Spleen (tissue), 11 donors: ENCODE measurements at regions not wholly inside any gene's neighbourhood (a gene's known extent, or its start where the extent isn't known, plus 50 kb on each side); places are given as distances from the start of the nearest gene placed in this dataset.
A peak's percentile ranks its signal among the peaks of the same experiment; 100 is the strongest.

Source experiments
- DNase-seq: peaks from one replicate; pipeline ENCODE4 v3.0.0-alpha.2; 2020
- H3K27ac ChIP-seq, 8 donors: fragments of 200-600 bp; sonication (generic) in 7 of 8; 1 replicate in 4 of 8; 2 replicates in 4 of 8; pipeline versions ENCODE4 v1.5.0 to v1.8.0; 2016 to 2021; ENCODE audit warnings: inconsistent platforms in 4 of 8, mild to moderate bottlenecking in 4 of 8, moderate library complexity in 1 of 8
- H3K27me3 ChIP-seq, 7 donors: fragments of 200-600 bp; sonication (generic) in 6 of 7; replicated peaks in 1 of 7; 1 replicate in 4 of 7; 2 replicates in 3 of 7; pipeline versions ENCODE4 v1.5.0 to v1.8.0; 2016 to 2021; ENCODE audit warnings: inconsistent platforms in 3 of 7, mild to moderate bottlenecking in 1 of 7
- H3K36me3 ChIP-seq, 6 donors: fragments of 200-600 bp; sonication (generic) in 5 of 6; 1 replicate in 4 of 6; 2 replicates in 2 of 6; pipeline versions ENCODE4 v1.5.0 to v1.8.0; 2016 to 2021; ENCODE audit warnings: inconsistent platforms in 2 of 6
- H3K4me1 ChIP-seq, 6 donors: fragments of 200-600 bp; sonication (generic) in 5 of 6; 1 replicate in 3 of 6; 2 replicates in 3 of 6; pipeline versions ENCODE4 v1.5.0 to v1.8.0; 2016 to 2021; ENCODE audit warnings: inconsistent platforms in 3 of 6
- H3K4me3 ChIP-seq, 8 donors: fragments of 200-600 bp; sonication (generic) in 7 of 8; 1 replicate in 4 of 8; 2 replicates in 4 of 8; pipeline versions ENCODE4 v1.5.0 to v1.8.0; 2016 to 2021; ENCODE audit warnings: inconsistent platforms in 4 of 8, mild to moderate bottlenecking in 4 of 8, moderate library complexity in 2 of 8
- H3K9me3 ChIP-seq, 8 donors: fragments of 200-600 bp; sonication (generic) in 7 of 8; 1 replicate in 4 of 8; 2 replicates in 4 of 8; pipeline versions ENCODE4 v1.5.0 to v1.8.0; 2016 to 2021; ENCODE audit warnings: inconsistent platforms in 4 of 8
- POLR2A ChIP-seq, 3 donors: fragments of 450-650 bp; IDR thresholded peaks; one replicate each; pipeline ENCODE4 v1.5.1; 2017; ENCODE audit warnings: antibody characterized with exemption in 3 of 3, mild to moderate bottlenecking in 1 of 3
- POLR2AphosphoS5 ChIP-seq, 3 donors: sonication (generic); formaldehyde crosslinking; IDR thresholded peaks; one replicate each; pipeline ENCODE4 v1.5.1; 2017; ENCODE audit warnings: antibody characterized with exemption in 3 of 3
- WGBS, 5 donors: extraction: QIAGEN DNeasy Blood & Tissue Kit in 3 of 5; methylation state at CpG; one replicate each; pipeline versions ENCODE4 v1.1.5 to v1.1.7; 2013 to 2018; 5-methylcytosine and 5-hydroxymethylcytosine counted together
- intact Hi-C: fragments of 100-400 bp; cut with DNase I; formaldehyde crosslinking; loops from one replicate; pipeline ENCODE4 v1.15.0; 2023; ENCODE audit warnings: low total_unique reads
- TF ChIP-seq, protein P1 (sequence below), 11 experiments: fragments of 200-600 bp in 7 of 11; fragments of 450-650 bp in 4 of 11; sonication (generic) in 4 of 11; IDR thresholded peaks in 8 of 11; conservative IDR thresholded peaks in 3 of 11; 1 replicate in 7 of 11; 2 replicates in 4 of 11; pipeline versions ENCODE4 v1.4.0 to v1.8.0; 2016 to 2021; ENCODE audit warnings: antibody characterized with exemption in 11 of 11, inconsistent platforms in 4 of 11, mild to moderate bottlenecking in 1 of 11
- donor health status: healthy with polysubstance abuse.
- donor health status: DM: no; HTN: no; CAD: no; lungs with moderate emphysema.
- donor health status: DM: no; HTN: no; CAD: no.
- donor health status: Bipolar disorder and iron deficiency.
- donor health status: healthy.
- donor health status: DM: no; HTN: no; CAD: no.
- donor health status: DM: yes; HTN: yes; CAD: no.

GRCh38 chr2:82268446-82268845 lies 1963.9 kb upstream of the LRRTM1 start:
- no peak for DNase-seq
- H3K4me1 ChIP-seq = no peaks in the 10 kb centered on the region
- peaks cover 0 to 3% (median 0%) of the 10 kb centered on the region in 8 donors for H3K9me3 ChIP-seq

GRCh38 chr2:82260521-82260920 lies 1956.0 kb upstream of the LRRTM1 start:
- intact Hi-C loops = no loop called here
- Histone ChIP-seq H3K36me3 (no peaks in the 10 kb centered on the region), H3K27me3 (no peaks in the 10 kb centered on the region), H3K4me1 (no peaks in the 10 kb centered on the region), H3K27ac (no peak overlapping the region), H3K9me3 (peaks cover 0 to 35% (median 6%) of the 10 kb centered on the region in 8 donors), H3K4me3 (no peak overlapping the region)
- DNase-seq = peak; percentile 33
- TF ChIP-seq POLR2AphosphoS5 (IDR thresholded peaks at IDR 0.05) = no peak
- no peak for TF ChIP-seq POLR2A (IDR thresholded peaks at IDR 0.05)
- TF ChIP-seq, protein P1, sequence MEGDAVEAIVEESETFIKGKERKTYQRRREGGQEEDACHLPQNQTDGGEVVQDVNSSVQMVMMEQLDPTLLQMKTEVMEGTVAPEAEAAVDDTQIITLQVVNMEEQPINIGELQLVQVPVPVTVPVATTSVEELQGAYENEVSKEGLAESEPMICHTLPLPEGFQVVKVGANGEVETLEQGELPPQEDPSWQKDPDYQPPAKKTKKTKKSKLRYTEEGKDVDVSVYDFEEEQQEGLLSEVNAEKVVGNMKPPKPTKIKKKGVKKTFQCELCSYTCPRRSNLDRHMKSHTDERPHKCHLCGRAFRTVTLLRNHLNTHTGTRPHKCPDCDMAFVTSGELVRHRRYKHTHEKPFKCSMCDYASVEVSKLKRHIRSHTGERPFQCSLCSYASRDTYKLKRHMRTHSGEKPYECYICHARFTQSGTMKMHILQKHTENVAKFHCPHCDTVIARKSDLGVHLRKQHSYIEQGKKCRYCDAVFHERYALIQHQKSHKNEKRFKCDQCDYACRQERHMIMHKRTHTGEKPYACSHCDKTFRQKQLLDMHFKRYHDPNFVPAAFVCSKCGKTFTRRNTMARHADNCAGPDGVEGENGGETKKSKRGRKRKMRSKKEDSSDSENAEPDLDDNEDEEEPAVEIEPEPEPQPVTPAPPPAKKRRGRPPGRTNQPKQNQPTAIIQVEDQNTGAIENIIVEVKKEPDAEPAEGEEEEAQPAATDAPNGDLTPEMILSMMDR (IDR thresholded peaks at IDR 0.05 in 8 of 11, conservative IDR thresholded peaks at IDR 0.05 in 3 of 11) = no peak
- 75 to 87% (median 82%) methylated on average over 3 of the region's 3 CpGs for WGBS, 5 donors

More at GRCh38 chr2:82268446-82268845, 1963.9 kb upstream of the LRRTM1 start:
- no peaks in the 10 kb centered on the region for H3K27me3 ChIP-seq
- no peaks in the 10 kb centered on the region for H3K36me3 ChIP-seq
- intact Hi-C loops = no loop called here
- no peak overlapping the region for H3K4me3 ChIP-seq
- TF ChIP-seq, protein P1 (IDR thresholded peaks at IDR 0.05 in 8 of 11, conservative IDR thresholded peaks at IDR 0.05 in 3 of 11) = no peak
- no peak for TF ChIP-seq POLR2AphosphoS5 (IDR thresholded peaks at IDR 0.05)
- no peak for TF ChIP-seq POLR2A (IDR thresholded peaks at IDR 0.05)
- H3K27ac ChIP-seq = no peak overlapping the region

- WGBS, 5 donors = 65 to 94% (median 78%) methylated on average over 2 of the region's 2 CpGs
- H3K4me3 ChIP-seq = no peak overlapping the region
- H3K27me3 ChIP-seq = no peaks in the 10 kb centered on the region
- intact Hi-C loops = no loop called here
- TF ChIP-seq POLR2A (IDR thresholded peaks at IDR 0.05) (no peak), POLR2AphosphoS5 (IDR thresholded peaks at IDR 0.05) (no peak)
- TF ChIP-seq, protein P1 (IDR thresholded peaks at IDR 0.05 in 8 of 11, conservative IDR thresholded peaks at IDR 0.05 in 3 of 11) = no peak
- H3K9me3 ChIP-seq = peaks cover 0 to 44% (median 11%) of the 10 kb centered on the region in 8 donors
- no peaks in the 10 kb centered on the region for H3K4me1 ChIP-seq
- H3K27ac ChIP-seq = no peak overlapping the region
- peak; percentile 53 for DNase-seq
- no peaks in the 10 kb centered on the region for H3K36me3 ChIP-seq
Measured at GRCh38 chr2:82259551-82259950, 1955.0 kb upstream of the LRRTM1 start.

DNA sequence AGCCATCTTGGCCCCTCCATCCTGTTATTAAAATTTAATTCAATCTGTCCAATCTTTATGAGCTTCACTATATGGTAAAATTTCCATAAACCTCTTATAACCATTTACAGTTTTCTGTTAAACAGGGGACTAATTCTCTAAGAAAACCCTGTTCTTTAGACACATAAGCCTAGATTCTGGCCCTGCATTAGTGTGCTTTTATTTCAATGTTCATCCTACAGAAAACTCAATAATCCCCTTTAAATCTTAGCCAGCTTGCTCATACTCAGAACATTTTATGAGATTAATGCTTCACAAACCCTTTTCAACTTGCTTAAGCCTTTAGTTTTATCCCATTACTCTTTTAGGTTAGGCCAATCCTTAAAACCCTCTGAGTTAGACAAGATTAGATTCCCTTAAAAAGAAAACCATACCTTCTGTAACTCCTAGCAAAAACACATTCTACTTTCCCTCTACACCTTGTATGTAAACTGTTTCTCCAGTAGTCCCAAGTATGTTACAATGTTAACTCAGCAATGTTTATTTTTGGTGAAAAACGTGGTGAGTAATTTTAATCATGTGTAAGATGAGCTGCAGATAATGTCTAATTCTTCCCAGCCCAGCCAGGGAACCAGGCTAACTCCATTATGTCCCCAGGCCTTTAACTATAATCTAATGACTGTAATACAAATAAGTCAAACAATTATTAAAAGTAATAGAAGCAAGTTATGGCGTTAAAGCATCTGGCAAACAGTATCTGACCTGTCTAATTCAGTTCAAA lies 1953.4 kb upstream of the LRRTM1 start:
- no peaks in the 10 kb centered on the region for H3K27me3 ChIP-seq
- intact Hi-C loops = no loop called here
- no peaks in the 10 kb centered on the region for H3K36me3 ChIP-seq
- 40 to 65% (median 54%) methylated on average over 2 of the region's 2 CpGs for WGBS, 5 donors
- peaks cover 0 to 53% (median 24%) of the 10 kb centered on the region in 8 donors for H3K9me3 ChIP-seq
- no peak overlapping the region for H3K4me3 ChIP-seq
- no peak overlapping the region for H3K27ac ChIP-seq
- TF ChIP-seq POLR2AphosphoS5 (IDR thresholded peaks at IDR 0.05) (no peak), POLR2A (IDR thresholded peaks at IDR 0.05) (no peak)
- TF ChIP-seq, protein P1 (IDR thresholded peaks at IDR 0.05 in 8 of 11, conservative IDR thresholded peaks at IDR 0.05 in 3 of 11) = no peak
- H3K4me1 ChIP-seq = no peaks in the 10 kb centered on the region
- no peak for DNase-seq
